ENCODE measurements at regions not wholly inside any gene's neighbourhood (a gene's known extent, or its start where the extent isn't known, plus 50 kb on each side); places are given as distances from the start of the nearest gene placed in this dataset.

- TF ChIP-seq POLR2A (IDR thresholded peaks at IDR 0.05) (no peak), CTCF (IDR thresholded peaks at IDR 0.05) (no peak)
Observed at GRCh38 chr13:47499358-47500150, 501.5 kb downstream of the SUCLA2 start.

Measured in heart left ventricle (tissue), 13 donors.